ENCODE measurements at regions not wholly inside any gene's neighbourhood (a gene's known extent, or its start where the extent isn't known, plus 50 kb on each side); places are given as distances from the start of the nearest gene placed in this dataset.

DNA sequence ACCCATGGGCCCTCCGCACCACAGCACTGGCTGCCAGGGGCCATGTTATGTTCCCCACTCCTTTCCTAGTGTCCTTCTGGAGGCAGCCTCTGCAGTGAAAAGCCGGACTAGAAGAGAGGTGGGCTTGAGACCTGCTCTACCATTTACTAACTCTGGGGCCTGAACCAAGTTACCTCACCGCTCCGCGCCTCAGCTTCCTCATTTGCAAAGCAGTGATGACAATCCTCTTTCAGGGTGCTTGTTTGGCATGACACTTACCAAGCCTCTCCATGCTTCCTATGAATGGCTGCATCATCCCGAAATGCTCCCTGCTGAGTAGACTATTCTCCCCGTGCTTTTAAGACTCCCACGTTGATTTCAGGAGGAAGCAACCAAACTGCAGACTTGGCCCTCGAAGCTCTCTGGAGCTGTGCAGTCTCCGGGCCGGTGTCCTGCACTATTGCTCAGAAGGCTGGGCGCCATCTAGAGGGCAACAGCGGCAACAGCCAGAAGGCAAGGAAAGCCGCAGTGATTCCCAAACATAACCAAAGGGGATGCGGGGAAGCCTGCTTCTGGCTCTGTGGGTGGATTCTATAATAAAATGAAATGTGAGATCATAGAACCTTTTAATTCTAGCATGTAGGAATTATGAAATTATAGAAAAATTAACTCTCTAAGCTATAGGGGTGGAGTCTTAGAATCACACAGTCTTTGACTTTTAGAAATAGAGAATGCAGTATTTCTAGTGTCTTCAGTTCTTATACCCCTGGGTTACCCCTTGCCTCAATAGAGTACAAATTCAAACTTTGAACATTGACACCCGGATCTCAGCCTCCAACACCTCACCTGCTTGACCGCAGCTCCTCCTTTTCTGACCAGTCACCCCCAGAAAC, 599.8 kb upstream of the BRINP1 start:
- peak; percentile 97 for TF ChIP-seq CTCF (IDR thresholded peaks at IDR 0.05; ENCODE audit: low read length)
- no peak for TF ChIP-seq EZH2 (IDR thresholded peaks at IDR 0.05; ENCODE audit: borderline replicate concordance, low read length)
- no peak overlapping the region for H2AFZ ChIP-seq (ENCODE audit: low read length)
- peak overlapping the region; percentile 13; the same call in 1 of the 2 replicates for H3K4me2 ChIP-seq (ENCODE audit: low read length)

GRCh38 chr9:119967867-119968535, 598.8 kb upstream of the BRINP1 start:
- no peak for TF ChIP-seq CTCF (IDR thresholded peaks at IDR 0.05; ENCODE audit: low read length)
- TF ChIP-seq EZH2 (IDR thresholded peaks at IDR 0.05; ENCODE audit: borderline replicate concordance, low read length) = no peak
- H3K9me2 ChIP-seq (ENCODE audit: low read depth, low read length) = no peaks in the 10 kb centered on the region

More for the DNA sequence above, 599.8 kb upstream of the BRINP1 start:
- no peaks in the 10 kb centered on the region for H3K27me3 ChIP-seq (ENCODE audit: insufficient read depth, low read length)
- H3K4me3 ChIP-seq (ENCODE audit: low read depth, low read length, poor library complexity, severe bottlenecking) = no peak overlapping the region
- no peaks in the 10 kb centered on the region for H4K20me1 ChIP-seq (ENCODE audit: insufficient read depth, low read length)
- no peak overlapping the region for H3K9ac ChIP-seq (ENCODE audit: low read length)
- no peak overlapping the region for H3K27ac ChIP-seq (ENCODE audit: low read depth, low read length, poor library complexity, severe bottlenecking)
- H3F3A ChIP-seq (ENCODE audit: insufficient read depth, low read length) = no peaks in the 10 kb centered on the region
- H3K9me2 ChIP-seq (ENCODE audit: low read depth, low read length) = no peaks in the 10 kb centered on the region
- no peaks in the 10 kb centered on the region for H3K4me1 ChIP-seq (ENCODE audit: insufficient read depth, low read length, severe bottlenecking)
- no peaks in the 10 kb centered on the region for H3K36me3 ChIP-seq (ENCODE audit: insufficient read depth, low read length)
- no peaks in the 10 kb centered on the region for H3K9me3 ChIP-seq (ENCODE audit: low read length)
- no peaks in the 10 kb centered on the region for H3K79me2 ChIP-seq (ENCODE audit: insufficient read depth, low read length)

GRCh38 chr9:119963798-119964372, 594.6 kb upstream of the BRINP1 start:
- TF ChIP-seq CTCF (IDR thresholded peaks at IDR 0.05; ENCODE audit: low read length) (no peak), EZH2 (IDR thresholded peaks at IDR 0.05; ENCODE audit: borderline replicate concordance, low read length) (no peak)
- Histone ChIP-seq H2AFZ (ENCODE audit: low read length) (no peak overlapping the region), H3K27me3 (ENCODE audit: insufficient read depth, low read length) (no peaks in the 10 kb centered on the region), H4K20me1 (ENCODE audit: insufficient read depth, low read length) (no peaks in the 10 kb centered on the region), H3K4me2 (ENCODE audit: low read length) (no peak overlapping the region), H3K27ac (ENCODE audit: low read depth, low read length, poor library complexity, severe bottlenecking) (no peak overlapping the region), H3K4me3 (ENCODE audit: low read depth, low read length, poor library complexity, severe bottlenecking) (no peak overlapping the region), H3K9me3 (ENCODE audit: low read length) (no peaks in the 10 kb centered on the region), H3K79me2 (ENCODE audit: insufficient read depth, low read length) (no peaks in the 10 kb centered on the region), H3F3A (ENCODE audit: insufficient read depth, low read length) (no peaks in the 10 kb centered on the region), H3K9ac (ENCODE audit: low read length) (no peak overlapping the region), H3K36me3 (ENCODE audit: insufficient read depth, low read length) (no peaks in the 10 kb centered on the region), H3K9me2 (ENCODE audit: low read depth, low read length) (no peaks in the 10 kb centered on the region), H3K4me1 (ENCODE audit: insufficient read depth, low read length, severe bottlenecking) (no peaks in the 10 kb centered on the region)

More at GRCh38 chr9:119967867-119968535, 598.8 kb upstream of the BRINP1 start:
- H3K27me3 ChIP-seq (ENCODE audit: insufficient read depth, low read length) = no peaks in the 10 kb centered on the region
- H3K79me2 ChIP-seq (ENCODE audit: insufficient read depth, low read length) = no peaks in the 10 kb centered on the region
- H3K4me3 ChIP-seq (ENCODE audit: low read depth, low read length, poor library complexity, severe bottlenecking) = no peak overlapping the region
- no peaks in the 10 kb centered on the region for H3K36me3 ChIP-seq (ENCODE audit: insufficient read depth, low read length)
- H3K9me3 ChIP-seq (ENCODE audit: low read length) = no peaks in the 10 kb centered on the region
- no peak overlapping the region for H2AFZ ChIP-seq (ENCODE audit: low read length)
- no peaks in the 10 kb centered on the region for H3F3A ChIP-seq (ENCODE audit: insufficient read depth, low read length)
- no peak overlapping the region for H3K4me2 ChIP-seq (ENCODE audit: low read length)
- H3K4me1 ChIP-seq (ENCODE audit: insufficient read depth, low read length, severe bottlenecking) = no peaks in the 10 kb centered on the region
- H3K27ac ChIP-seq (ENCODE audit: low read depth, low read length, poor library complexity, severe bottlenecking) = no peak overlapping the region
- H3K9ac ChIP-seq (ENCODE audit: low read length) = no peak overlapping the region
- no peaks in the 10 kb centered on the region for H4K20me1 ChIP-seq (ENCODE audit: insufficient read depth, low read length)

Data from OCI-LY1 (cell line).